ENCODE measurements at regions not wholly inside any gene's neighbourhood (a gene's known extent, or its start where the extent isn't known, plus 50 kb on each side); places are given as distances from the start of the nearest gene placed in this dataset.

DNA sequence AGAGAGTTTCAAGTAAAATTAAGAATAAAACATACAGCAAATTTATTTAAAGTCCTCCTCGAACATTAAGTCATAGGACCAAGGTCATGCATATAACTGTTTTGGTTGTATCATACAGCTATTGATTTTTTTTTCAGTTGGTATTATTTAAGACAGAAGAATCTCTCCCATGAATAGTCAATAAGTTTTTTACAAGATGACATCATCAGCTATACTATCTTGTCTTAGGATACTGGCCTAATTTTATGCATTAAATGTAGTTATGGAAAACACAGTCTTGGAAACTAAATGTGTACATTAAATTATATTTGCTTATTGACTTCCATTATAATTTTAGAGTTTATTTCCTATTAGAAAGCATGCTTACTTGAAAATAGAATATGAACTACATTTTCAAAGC is 755.9 kb downstream of the PCDH19 start:
- WGBS, 4 donors: 39 to 69% (median 45%) methylated on average over 1 of the region's 1 CpG
- Histone ChIP-seq H3K27me3 (no peaks in the 10 kb centered on the region), H3K36me3 (replicated peaks in 1 of 2) (no peaks in the 10 kb centered on the region), H3K9me3 (replicated peaks in 1 of 3) (no peaks in the 10 kb centered on the region), H3K27ac (no peak overlapping the region), H3K4me1 (replicated peaks in 1 of 2) (no peaks in the 10 kb centered on the region), H3K4me3 (no peak overlapping the region)
- intact Hi-C loops (cut with DNase I): no loop called here
- TF ChIP-seq, protein P1, sequence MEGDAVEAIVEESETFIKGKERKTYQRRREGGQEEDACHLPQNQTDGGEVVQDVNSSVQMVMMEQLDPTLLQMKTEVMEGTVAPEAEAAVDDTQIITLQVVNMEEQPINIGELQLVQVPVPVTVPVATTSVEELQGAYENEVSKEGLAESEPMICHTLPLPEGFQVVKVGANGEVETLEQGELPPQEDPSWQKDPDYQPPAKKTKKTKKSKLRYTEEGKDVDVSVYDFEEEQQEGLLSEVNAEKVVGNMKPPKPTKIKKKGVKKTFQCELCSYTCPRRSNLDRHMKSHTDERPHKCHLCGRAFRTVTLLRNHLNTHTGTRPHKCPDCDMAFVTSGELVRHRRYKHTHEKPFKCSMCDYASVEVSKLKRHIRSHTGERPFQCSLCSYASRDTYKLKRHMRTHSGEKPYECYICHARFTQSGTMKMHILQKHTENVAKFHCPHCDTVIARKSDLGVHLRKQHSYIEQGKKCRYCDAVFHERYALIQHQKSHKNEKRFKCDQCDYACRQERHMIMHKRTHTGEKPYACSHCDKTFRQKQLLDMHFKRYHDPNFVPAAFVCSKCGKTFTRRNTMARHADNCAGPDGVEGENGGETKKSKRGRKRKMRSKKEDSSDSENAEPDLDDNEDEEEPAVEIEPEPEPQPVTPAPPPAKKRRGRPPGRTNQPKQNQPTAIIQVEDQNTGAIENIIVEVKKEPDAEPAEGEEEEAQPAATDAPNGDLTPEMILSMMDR (IDR thresholded peaks at IDR 0.05): no peak
- no peak for TF ChIP-seq POLR2A (IDR thresholded peaks at IDR 0.05)
- DNase-seq: no peak

DNA sequence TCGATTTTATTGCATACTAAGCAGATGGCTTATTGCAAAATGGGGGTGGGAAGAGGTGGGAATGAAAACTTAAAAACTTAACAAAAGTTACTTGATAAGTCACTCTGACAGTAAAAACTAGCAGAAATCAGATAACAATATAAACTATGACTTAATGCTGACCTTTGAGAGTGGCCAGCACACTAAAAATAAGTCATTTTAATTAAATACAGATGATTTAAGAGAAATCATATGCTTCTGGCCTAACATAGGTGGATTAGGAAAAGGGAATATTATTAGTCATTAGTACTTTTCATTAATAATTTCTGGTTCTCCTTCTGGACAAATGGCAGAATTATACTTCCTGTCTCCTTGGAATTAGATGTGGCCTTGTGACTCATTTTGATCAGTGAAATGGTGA is 756.7 kb downstream of the PCDH19 start:
- no peaks in the 10 kb centered on the region for H3K27me3 ChIP-seq
- no peaks in the 10 kb centered on the region for H3K4me1 ChIP-seq (replicated peaks in 1 of 2)
- H3K4me3 ChIP-seq: no peak overlapping the region
- H3K27ac ChIP-seq: no peak overlapping the region
- H3K9me3 ChIP-seq (replicated peaks in 1 of 3): no peaks in the 10 kb centered on the region
- DNase-seq: no peak
- 84 to 93% (median 87%) methylated on average over 1 of the region's 1 CpG for WGBS, 4 donors
- TF ChIP-seq, protein P1 (IDR thresholded peaks at IDR 0.05): no peak
- TF ChIP-seq POLR2A (IDR thresholded peaks at IDR 0.05): no peak
- no peaks in the 10 kb centered on the region for H3K36me3 ChIP-seq (replicated peaks in 1 of 2)
- intact Hi-C loops (cut with DNase I): no loop called here

DNA sequence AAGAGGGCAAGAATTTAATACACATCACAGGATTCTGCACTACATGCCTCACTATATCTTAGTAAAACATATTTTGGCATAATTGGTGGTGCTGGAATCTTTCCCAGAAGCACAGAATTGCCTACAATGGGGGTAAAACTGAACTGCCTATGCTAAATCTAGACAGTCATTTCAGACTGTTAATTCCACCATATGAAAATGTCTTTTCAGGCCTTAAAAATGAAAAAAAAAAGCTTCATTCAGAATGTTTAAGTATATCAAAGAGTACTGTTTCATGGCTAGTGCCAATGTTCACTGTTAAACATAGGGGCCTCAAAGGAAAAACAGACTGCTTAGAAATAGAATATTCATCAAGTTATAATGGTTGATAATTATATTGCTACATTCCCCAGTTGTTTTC is 797.0 kb downstream of the PCDH19 start:
- no peak for DNase-seq
- no peaks in the 10 kb centered on the region for H3K36me3 ChIP-seq (replicated peaks in 1 of 2)
- H3K4me3 ChIP-seq: no peak overlapping the region
- TF ChIP-seq POLR2A (IDR thresholded peaks at IDR 0.05): no peak
- TF ChIP-seq, protein P1 (IDR thresholded peaks at IDR 0.05): no peak
- H3K4me1 ChIP-seq (replicated peaks in 1 of 2): no peaks in the 10 kb centered on the region
- intact Hi-C loops (cut with DNase I): no loop called here
- peaks cover 34% of the 10 kb centered on the region for H3K27me3 ChIP-seq
- no peak overlapping the region for H3K27ac ChIP-seq
- no peaks in the 10 kb centered on the region for H3K9me3 ChIP-seq (replicated peaks in 1 of 3)

DNA sequence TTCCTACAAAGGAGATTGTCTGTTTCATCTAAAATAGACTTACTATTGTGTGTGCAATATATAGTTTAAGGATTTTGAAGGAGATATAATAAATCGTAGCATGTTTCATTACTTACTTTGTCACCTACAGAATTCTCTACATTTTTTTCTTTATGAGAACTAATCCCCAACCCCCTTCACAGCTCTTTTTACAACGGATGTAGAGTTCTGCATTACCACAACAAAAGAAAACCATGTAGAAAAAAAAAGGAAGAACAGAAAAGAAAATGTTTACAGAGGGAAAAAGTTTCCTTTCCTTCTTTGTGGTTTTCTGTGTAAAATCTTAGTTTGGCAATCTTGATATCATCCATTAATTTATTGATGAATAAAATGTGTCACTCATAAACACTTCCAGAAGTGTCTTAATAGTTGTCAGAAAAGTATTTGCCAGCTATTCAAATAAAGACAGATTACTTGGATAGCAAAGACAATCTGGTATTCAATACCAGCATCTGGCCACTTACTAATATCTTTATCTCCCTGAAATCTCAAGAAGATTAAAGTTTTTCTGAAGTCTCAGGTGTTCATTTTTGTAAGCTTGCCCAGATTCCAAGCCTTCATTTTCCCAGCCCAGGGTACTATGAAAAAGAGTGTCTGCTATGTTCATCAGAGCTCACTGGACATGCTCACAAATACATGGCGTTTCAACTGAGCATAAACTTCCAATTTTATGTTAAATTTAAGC is 806.8 kb downstream of the PCDH19 start:
- 30 to 35% (median 32%) methylated on average over 3 of the region's 3 CpGs for WGBS, 4 donors
- H3K9me3 ChIP-seq (replicated peaks in 1 of 3): no peaks in the 10 kb centered on the region
- intact Hi-C loops (cut with DNase I): no loop called here

More for the DNA sequence above, 806.8 kb downstream of the PCDH19 start:
- no peak overlapping the region for H3K27ac ChIP-seq
- no peaks in the 10 kb centered on the region for H3K4me1 ChIP-seq (replicated peaks in 1 of 2)
- no peaks in the 10 kb centered on the region for H3K36me3 ChIP-seq (replicated peaks in 1 of 2)
- no peak for DNase-seq
- no peak overlapping the region for H3K4me3 ChIP-seq
- no peak for TF ChIP-seq POLR2A (IDR thresholded peaks at IDR 0.05)
- TF ChIP-seq, protein P1 (IDR thresholded peaks at IDR 0.05): no peak
- H3K27me3 ChIP-seq: no peaks in the 10 kb centered on the region

All from adrenal gland (tissue), 9 donors.